ENCODE measurements at regions not wholly inside any gene's neighbourhood (a gene's known extent, or its start where the extent isn't known, plus 50 kb on each side); places are given as distances from the start of the nearest gene placed in this dataset.

- Histone ChIP-seq H4K20me1 (no peaks in the 10 kb centered on the region), H3K36me3 (no peaks in the 10 kb centered on the region), H3K4me1 (no peaks in the 10 kb centered on the region), H3K4me3 (no peak overlapping the region), H3K27ac (no peak overlapping the region), H3K9ac (no peak overlapping the region), H3K9me3 (replicated peaks in 1 of 11) (peaks cover 9 to 32% (median 17%) of the 10 kb centered on the region in 11 experiments), H3K27me3 (no peaks in the 10 kb centered on the region), H3K4me2 (no peak overlapping the region)
- TF ChIP-seq Cebpa-rat (IDR thresholded peaks at IDR 0.05): no peak
Measured at GRCh38 chr3:147875498-147875897, 466.3 kb downstream of the ZIC1 start.

- Histone ChIP-seq H3K9ac (no peak overlapping the region), H3K4me1 (no peaks in the 10 kb centered on the region), H3K36me3 (no peaks in the 10 kb centered on the region), H4K20me1 (no peaks in the 10 kb centered on the region), H3K4me2 (no peak overlapping the region), H3K27me3 (no peaks in the 10 kb centered on the region), H3K4me3 (no peak overlapping the region), H3K9me3 (replicated peaks in 1 of 11) (peaks cover 36 to 67% (median 50%) of the 10 kb centered on the region in 11 experiments), H3K27ac (no peak overlapping the region)
- TF ChIP-seq Cebpa-rat (IDR thresholded peaks at IDR 0.05): no peak
Measured at GRCh38 chr3:147881933-147882332, 472.8 kb downstream of the ZIC1 start.

DNA sequence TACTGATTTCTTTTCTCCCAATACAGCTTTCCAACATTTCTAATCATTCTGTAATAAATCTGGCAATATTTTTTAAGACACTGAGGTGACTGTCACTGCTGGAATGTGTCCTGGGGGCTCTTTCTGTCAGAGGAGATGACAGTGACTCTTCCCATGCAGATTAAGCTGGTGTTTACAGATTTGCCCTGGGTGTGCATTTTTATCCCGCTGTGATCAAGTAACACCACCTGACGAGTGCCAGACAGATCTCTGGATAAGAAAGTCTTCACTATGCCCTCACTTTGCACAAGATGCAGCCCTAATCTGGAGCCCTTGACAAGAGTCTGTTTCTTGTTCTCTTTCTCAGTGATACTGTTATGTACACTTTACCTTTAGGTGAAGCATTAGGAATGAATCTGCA, 477.7 kb downstream of the ZIC1 start:
- Histone ChIP-seq H3K9me3 (replicated peaks in 1 of 11) (peaks cover 14 to 24% (median 21%) of the 10 kb centered on the region in 11 experiments), H3K27me3 (no peaks in the 10 kb centered on the region), H3K27ac (no peak overlapping the region), H3K4me3 (no peak overlapping the region), H4K20me1 (no peaks in the 10 kb centered on the region), H3K36me3 (no peaks in the 10 kb centered on the region), H3K4me2 (no peak overlapping the region), H3K9ac (no peak overlapping the region), H3K4me1 (no peaks in the 10 kb centered on the region)
- no peak for TF ChIP-seq Cebpa-rat (IDR thresholded peaks at IDR 0.05)

GRCh38 chr3:147887797-147888196, 478.6 kb downstream of the ZIC1 start:
- H3K9ac ChIP-seq: no peak overlapping the region
- no peaks in the 10 kb centered on the region for H3K36me3 ChIP-seq
- no peaks in the 10 kb centered on the region for H3K4me1 ChIP-seq
- no peak overlapping the region for H3K4me2 ChIP-seq
- H4K20me1 ChIP-seq: no peaks in the 10 kb centered on the region
- H3K27me3 ChIP-seq: no peaks in the 10 kb centered on the region
- no peak for TF ChIP-seq Cebpa-rat (IDR thresholded peaks at IDR 0.05)
- no peak overlapping the region for H3K27ac ChIP-seq
- H3K9me3 ChIP-seq (replicated peaks in 1 of 11): peaks cover 5 to 14% (median 12%) of the 10 kb centered on the region in 11 experiments; a peak in 20 of 22 replicates
- no peak overlapping the region for H3K4me3 ChIP-seq

DNA sequence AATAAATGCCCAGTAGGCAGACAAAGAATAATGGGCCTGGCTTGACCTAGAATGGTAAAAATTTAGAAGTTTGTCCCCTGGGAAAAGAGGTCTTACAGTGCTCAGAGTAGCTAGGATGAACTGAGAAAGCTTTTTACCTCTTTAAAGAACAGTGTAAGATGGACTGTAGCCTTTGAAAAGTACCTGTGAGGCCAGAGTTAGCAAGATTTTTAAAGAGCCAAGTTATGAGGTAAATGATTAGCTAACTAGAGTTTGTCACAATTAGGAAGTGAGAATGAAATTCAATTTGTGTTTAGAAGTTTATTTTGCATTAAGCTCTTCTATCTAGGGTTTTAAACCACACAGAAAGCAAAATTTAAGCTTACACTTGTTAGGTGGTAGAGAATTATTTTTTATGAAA, 480.9 kb downstream of the ZIC1 start:
- Histone ChIP-seq H3K4me3 (no peak overlapping the region), H3K4me2 (no peak overlapping the region), H3K9ac (no peak overlapping the region), H3K9me3 (replicated peaks in 1 of 11) (peaks cover 0 to 3% (median 0%) of the 10 kb centered on the region in 11 experiments; a peak in 1 of 22 replicates), H3K4me1 (no peaks in the 10 kb centered on the region), H4K20me1 (no peaks in the 10 kb centered on the region), H3K36me3 (no peaks in the 10 kb centered on the region), H3K27ac (no peak overlapping the region), H3K27me3 (no peaks in the 10 kb centered on the region)
- no peak for TF ChIP-seq Cebpa-rat (IDR thresholded peaks at IDR 0.05)

GRCh38 chr3:147895509-147895908, 486.3 kb downstream of the ZIC1 start:
- Histone ChIP-seq H3K36me3 (no peaks in the 10 kb centered on the region), H3K9ac (no peak overlapping the region), H4K20me1 (no peaks in the 10 kb centered on the region), H3K27ac (no peak overlapping the region), H3K9me3 (replicated peaks in 1 of 11) (peaks cover under 1 to 5% (median under 1%) of the 10 kb centered on the region in 11 experiments; a peak in 15 of 22 replicates), H3K27me3 (no peaks in the 10 kb centered on the region), H3K4me3 (no peak overlapping the region), H3K4me2 (no peak overlapping the region), H3K4me1 (no peaks in the 10 kb centered on the region)
- TF ChIP-seq Cebpa-rat (IDR thresholded peaks at IDR 0.05): no peak

- H3K4me3 ChIP-seq: no peak overlapping the region
- H3K27ac ChIP-seq: no peak overlapping the region
- H3K9me3 ChIP-seq (replicated peaks in 1 of 11): peaks cover 6 to 12% (median 8%) of the 10 kb centered on the region in 11 experiments; a peak in 20 of 22 replicates
- no peak overlapping the region for H3K9ac ChIP-seq
- H3K4me2 ChIP-seq: no peak overlapping the region
- no peaks in the 10 kb centered on the region for H3K36me3 ChIP-seq
- H3K4me1 ChIP-seq: no peaks in the 10 kb centered on the region
- no peaks in the 10 kb centered on the region for H4K20me1 ChIP-seq
- H3K27me3 ChIP-seq: no peaks in the 10 kb centered on the region
- TF ChIP-seq Cebpa-rat (IDR thresholded peaks at IDR 0.05): no peak
Measured at GRCh38 chr3:147900851-147901250, 491.7 kb downstream of the ZIC1 start.

DNA sequence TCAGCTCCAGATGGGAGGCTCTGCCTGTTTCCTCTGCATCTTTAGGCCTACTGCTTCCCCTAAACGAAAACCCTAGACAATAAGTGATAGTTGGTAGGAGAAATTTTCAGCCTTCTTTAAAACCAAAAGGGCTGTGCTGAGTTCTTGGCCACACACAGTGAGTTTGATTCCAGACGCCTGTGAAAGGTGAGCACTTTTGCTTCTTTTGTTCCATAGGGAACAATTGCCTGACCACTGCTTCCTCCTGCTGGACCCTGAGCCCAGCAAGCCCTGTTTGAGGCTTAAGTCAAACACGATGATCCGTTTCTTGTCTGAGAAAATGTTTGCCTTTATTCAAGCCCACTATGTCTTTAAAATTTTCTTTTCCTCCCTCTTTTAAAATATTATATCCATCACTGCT, 493.9 kb downstream of the ZIC1 start:
- H3K9me3 ChIP-seq (replicated peaks in 1 of 11): peaks cover 6 to 12% (median 8%) of the 10 kb centered on the region in 11 experiments; a peak in 20 of 22 replicates
- no peak overlapping the region for H3K9ac ChIP-seq
- no peak overlapping the region for H3K4me3 ChIP-seq
- no peaks in the 10 kb centered on the region for H3K4me1 ChIP-seq
- no peak for TF ChIP-seq Cebpa-rat (IDR thresholded peaks at IDR 0.05)
- no peaks in the 10 kb centered on the region for H3K36me3 ChIP-seq
- H3K4me2 ChIP-seq: no peak overlapping the region
- H3K27me3 ChIP-seq: no peaks in the 10 kb centered on the region
- H4K20me1 ChIP-seq: no peaks in the 10 kb centered on the region
- no peak overlapping the region for H3K27ac ChIP-seq

- H3K9me3 ChIP-seq (replicated peaks in 1 of 11): peaks cover 6 to 12% (median 8%) of the 10 kb centered on the region in 11 experiments; a peak in 20 of 22 replicates
- H3K36me3 ChIP-seq: no peaks in the 10 kb centered on the region
- H3K4me3 ChIP-seq: no peak overlapping the region
- no peak for TF ChIP-seq Cebpa-rat (IDR thresholded peaks at IDR 0.05)
- no peaks in the 10 kb centered on the region for H3K4me1 ChIP-seq
- H3K9ac ChIP-seq: no peak overlapping the region
- no peak overlapping the region for H3K27ac ChIP-seq
- H4K20me1 ChIP-seq: no peaks in the 10 kb centered on the region
- H3K4me2 ChIP-seq: no peak overlapping the region
- H3K27me3 ChIP-seq: no peaks in the 10 kb centered on the region
Measured at GRCh38 chr3:147904421-147904820, 495.3 kb downstream of the ZIC1 start.

DNA sequence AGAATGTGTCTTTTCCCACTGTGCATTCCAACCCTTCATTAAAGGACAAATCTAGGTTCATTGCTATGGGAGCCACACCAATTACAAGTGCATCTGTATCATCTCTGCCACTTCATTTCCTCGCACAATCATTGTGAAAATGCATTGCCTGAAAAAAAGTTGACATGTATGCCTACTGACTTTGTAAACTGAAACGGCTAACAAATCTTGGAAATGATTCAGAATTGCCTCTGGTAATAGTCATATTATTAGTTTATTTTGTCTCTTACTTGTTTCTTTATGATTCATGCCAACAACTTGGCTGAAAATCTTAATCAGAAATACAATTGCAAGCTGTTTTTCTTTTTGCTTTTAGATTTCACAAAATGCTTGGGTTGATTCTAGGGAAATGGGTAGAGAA, 497.1 kb downstream of the ZIC1 start:
- no peak overlapping the region for H3K27ac ChIP-seq
- H4K20me1 ChIP-seq: no peaks in the 10 kb centered on the region
- H3K9ac ChIP-seq: no peak overlapping the region
- no peaks in the 10 kb centered on the region for H3K4me1 ChIP-seq
- peaks cover 0 to 3% (median 0%) of the 10 kb centered on the region in 11 experiments; a peak in 2 of 22 replicates for H3K9me3 ChIP-seq (replicated peaks in 1 of 11)
- H3K36me3 ChIP-seq: no peaks in the 10 kb centered on the region
- no peak overlapping the region for H3K4me3 ChIP-seq
- no peak for TF ChIP-seq Cebpa-rat (IDR thresholded peaks at IDR 0.05)
- no peaks in the 10 kb centered on the region for H3K27me3 ChIP-seq
- no peak overlapping the region for H3K4me2 ChIP-seq
